Kidney (tissue), 13 donors: ENCODE measurements at regions not wholly inside any gene's neighbourhood (a gene's known extent, or its start where the extent isn't known, plus 50 kb on each side); places are given as distances from the start of the nearest gene placed in this dataset.

Experiments used
- DNase-seq, 5 donors: peaks; one replicate each; pipeline ENCODE4 v3.0.0-alpha.2; 2013 to 2020
- FAIRE-seq: peaks from 2 replicates; lab custom pipeline; 2012; peaks lifted over from hg19 to GRCh38; lab: Jason Lieb, UNC
- H3K27ac ChIP-seq, 2 donors: one replicate each; pipeline ENCODE4 v1.7.0; 2013; ENCODE audit warnings: low read depth in 2 of 2, low read length in 2 of 2, inconsistent platforms in 1 of 2
- H3K27me3 ChIP-seq: one replicate; pipeline ENCODE4 v1.7.1; 2013; ENCODE audit warnings: low read length, inconsistent platforms; ENCODE audit not compliant: control insufficient read depth, insufficient read depth
- H3K36me3 ChIP-seq, 3 donors: one replicate each; pipeline versions ENCODE4 v1.7.0 to v1.7.1; 2013; ENCODE audit warnings: low read length in 3 of 3, control low read depth in 1 of 3, inconsistent platforms in 1 of 3; ENCODE audit not compliant: insufficient read depth in 3 of 3, control insufficient read depth in 2 of 3
- H3K4me1 ChIP-seq, 3 donors: one replicate each; pipeline versions ENCODE4 v1.7.0 to v1.7.1; 2013; ENCODE audit warnings: low read length in 3 of 3, inconsistent platforms in 1 of 3, low read depth in 1 of 3; ENCODE audit not compliant: control insufficient read depth in 2 of 3, insufficient read depth in 2 of 3
- H3K4me3 ChIP-seq, 3 donors: one replicate each; pipeline versions ENCODE4 v1.7.0 to v1.8.1; 2013; ENCODE audit warnings: low read length in 3 of 3, control low read depth in 1 of 3, inconsistent platforms in 1 of 3
- H3K9ac ChIP-seq, 3 donors: one replicate each; pipeline versions ENCODE4 v1.7.0 to v1.7.1; 2013; ENCODE audit warnings: low read length in 3 of 3, control low read depth in 1 of 3, inconsistent platforms in 1 of 3
- H3K9me3 ChIP-seq, 3 donors: one replicate each; pipeline versions ENCODE4 v1.7.0 to v1.7.1; 2013; ENCODE audit warnings: low read length in 3 of 3, control low read depth in 1 of 3, inconsistent platforms in 1 of 3; ENCODE audit not compliant: control insufficient read depth in 2 of 3, insufficient read depth in 1 of 3
- CTCF ChIP-seq: IDR thresholded peaks from 3 replicates; pipeline ENCODE4 v1.5.1; 2012; ENCODE audit warnings: mild to moderate bottlenecking, moderate library complexity, borderline replicate concordance; ENCODE audit not compliant: insufficient read depth; ENCODE audit errors: extremely low read depth
- intact Hi-C: fragments of 100-400 bp; cut with DNase I; formaldehyde crosslinking; loops from one replicate; pipeline ENCODE4 v1.11.1; 2022
- donor health status: control.
- donor health status: control.
- donor health status: control.
- donor health status: control.
- donor health status: control.
- donor health status: DM: yes; HTN: yes; CAD: no.
- donor health status: Normal renal cell carcinoma (clear cell type).

- Histone ChIP-seq H3K27me3 (no peaks in the 10 kb centered on the region), H3K27ac (no peak overlapping the region), H3K9me3 (no peaks in the 10 kb centered on the region), H3K4me3 (no peak overlapping the region), H3K9ac (no peak overlapping the region), H3K36me3 (no peaks in the 10 kb centered on the region), H3K4me1 (no peaks in the 10 kb centered on the region)
- no peak for TF ChIP-seq CTCF
- DNase-seq (no peak), FAIRE-seq (no peak)
- intact Hi-C loops, result no loop called here
Measured at GRCh38 chr6:134733801-134734200, 216.1 kb downstream of the ALDH8A1 start.

GRCh38 chr6:134732763-134733162, 217.1 kb downstream of the ALDH8A1 start:
- no peaks in the 10 kb centered on the region for H3K27me3 ChIP-seq
- no peak for TF ChIP-seq CTCF
- H3K9me3 ChIP-seq, result no peaks in the 10 kb centered on the region
- no peaks in the 10 kb centered on the region for H3K4me1 ChIP-seq
- no peaks in the 10 kb centered on the region for H3K36me3 ChIP-seq
- no peak for FAIRE-seq
- H3K4me3 ChIP-seq, result no peak overlapping the region
- H3K9ac ChIP-seq, result no peak overlapping the region
- DNase-seq, result no peak
- intact Hi-C loops, result no loop called here
- H3K27ac ChIP-seq, result no peak overlapping the region

- no peak overlapping the region for H3K4me3 ChIP-seq
- no peak for FAIRE-seq
- H3K9me3 ChIP-seq, result no peaks in the 10 kb centered on the region
- no peaks in the 10 kb centered on the region for H3K27me3 ChIP-seq
- DNase-seq, result no peak
- no peak overlapping the region for H3K9ac ChIP-seq
- no peaks in the 10 kb centered on the region for H3K4me1 ChIP-seq
- H3K27ac ChIP-seq, result no peak overlapping the region
- intact Hi-C loops, result no loop called here
- no peaks in the 10 kb centered on the region for H3K36me3 ChIP-seq
- TF ChIP-seq CTCF, result no peak
Measured at GRCh38 chr6:134731615-134732014, 218.3 kb downstream of the ALDH8A1 start.

GRCh38 chr6:134730013-134730412, 219.9 kb downstream of the ALDH8A1 start:
- intact Hi-C loops, result no loop called here
- H3K4me1 ChIP-seq, result peaks cover 0 to 3% (median 0%) of the 10 kb centered on the region in 3 donors
- H3K9me3 ChIP-seq, result no peaks in the 10 kb centered on the region
- no peaks in the 10 kb centered on the region for H3K27me3 ChIP-seq
- TF ChIP-seq CTCF, result no peak
- H3K27ac ChIP-seq, result no peak overlapping the region
- H3K9ac ChIP-seq, result no peak overlapping the region
- no peaks in the 10 kb centered on the region for H3K36me3 ChIP-seq
- FAIRE-seq (no peak), DNase-seq (no peak)
- no peak overlapping the region for H3K4me3 ChIP-seq
